Activated CD4-positive, alpha-beta T cell treated with anti-CD3 and anti-CD28 coated beads for 36 hours (primary cell): ENCODE measurements at regions not wholly inside any gene's neighbourhood (a gene's known extent, or its start where the extent isn't known, plus 50 kb on each side); places are given as distances from the start of the nearest gene placed in this dataset.

Experiments used
- ATAC-seq: fragments of 200-7000 bp; cut with Tn5 transposase; one replicate; pipeline ENCODE4 v1.10.0; 2021; ENCODE audit warnings: mild to moderate bottlenecking, moderate library complexity
- CTCF ChIA-PET: fragments of 350-600 bp; sonication (Branson Sonifier 250); formaldehyde crosslinking; loops from one replicate; lab custom pipeline; 2021; ENCODE audit warnings: antibody characterized with exemption; lab: Charles Lee
- POLR2A ChIA-PET: fragments of 350-600 bp; sonication (Branson Sonifier 250); formaldehyde crosslinking; loops from one replicate; lab custom pipeline; 2021; ENCODE audit warnings: antibody characterized with exemption, inconsistent platforms; lab: Charles Lee
- DNase-seq: peaks from one replicate; pipeline ENCODE4 v3.0.0-alpha.2; 2020
- H3K27ac Mint-ChIP-seq: one replicate; pipeline ENCODE4 v1.8.0; 2021; ENCODE audit warnings: mixed read lengths
- H3K27me3 Mint-ChIP-seq: one replicate; pipeline ENCODE4 v1.8.0; 2021; ENCODE audit warnings: mixed read lengths
- H3K36me3 Mint-ChIP-seq: one replicate; pipeline ENCODE4 v1.8.0; 2021; ENCODE audit warnings: low read depth, mixed read lengths
- H3K4me1 Mint-ChIP-seq: one replicate; pipeline ENCODE4 v1.8.0; 2021; ENCODE audit warnings: mixed read lengths
- H3K4me3 Mint-ChIP-seq: one replicate; pipeline ENCODE4 v1.8.0; 2021; ENCODE audit warnings: mild to moderate bottlenecking, moderate library complexity, mixed read lengths
- H3K9me3 Mint-ChIP-seq: one replicate; pipeline ENCODE4 v1.8.0; 2021; ENCODE audit warnings: low read depth, mixed read lengths
- intact Hi-C, 2 experiments: fragments of 100-400 bp; cut with DNase I in 1 of 2; cut with micrococcal nuclease in 1 of 2; formaldehyde crosslinking; loops; one replicate each; pipeline versions ENCODE4 v1.14.2 to v1.15.1; 2022 to 2024; cut with DNase I, micrococcal nuclease

- ChIA-PET POLR2A (no interaction called here), CTCF (interaction anchor here (0.7 kb wide), 1 partner anchor 40 kb away, joined by 3 read pairs; no protein-coding TSS in a partner anchor)
- Mint-ChIP-seq H3K9me3 (peaks cover 4% of the 10 kb centered on the region), H3K27me3 (no peaks in the 10 kb centered on the region), H3K27ac (no peak overlapping the region), H3K36me3 (no peaks in the 10 kb centered on the region), H3K4me3 (no peak overlapping the region), H3K4me1 (no peaks in the 10 kb centered on the region)
- ATAC-seq (no peak), DNase-seq (no peak)
- intact Hi-C loops = no loop called here
Measured at GRCh38 chr6:170114187-170114945, 176.5 kb downstream of the DLL1 start.

- intact Hi-C loops = no loop called here
- DNase-seq = no peak
- CTCF ChIA-PET = no interaction called here
- Mint-ChIP-seq H3K4me1 (no peaks in the 10 kb centered on the region), H3K36me3 (no peaks in the 10 kb centered on the region), H3K27ac (no peak overlapping the region), H3K27me3 (peaks cover 2% of the 10 kb centered on the region), H3K4me3 (no peak overlapping the region), H3K9me3 (no peaks in the 10 kb centered on the region)
- no peak for ATAC-seq
- POLR2A ChIA-PET = no interaction called here
Measured at GRCh38 chr6:170113141-170113540, 177.7 kb downstream of the DLL1 start.

GRCh38 chr6:170112583-170112860 lies 178.4 kb downstream of the DLL1 start:
- peaks cover 4% of the 10 kb centered on the region for H3K27me3 Mint-ChIP-seq
- H3K27ac Mint-ChIP-seq = no peak overlapping the region
- H3K36me3 Mint-ChIP-seq = no peaks in the 10 kb centered on the region
- DNase-seq (no peak), ATAC-seq (no peak)
- CTCF ChIA-PET = no interaction called here
- H3K9me3 Mint-ChIP-seq = no peaks in the 10 kb centered on the region
- no peak overlapping the region for H3K4me3 Mint-ChIP-seq
- intact Hi-C loops = no loop called here
- POLR2A ChIA-PET = no interaction called here
- no peaks in the 10 kb centered on the region for H3K4me1 Mint-ChIP-seq

GRCh38 chr6:170111816-170112582 lies 178.9 kb downstream of the DLL1 start:
- DNase-seq (no peak), ATAC-seq (no peak)
- no peak overlapping the region for H3K4me3 Mint-ChIP-seq
- POLR2A ChIA-PET = no interaction called here
- H3K27ac Mint-ChIP-seq = no peak overlapping the region
- H3K27me3 Mint-ChIP-seq = peaks cover 4% of the 10 kb centered on the region
- H3K36me3 Mint-ChIP-seq = no peaks in the 10 kb centered on the region
- CTCF ChIA-PET = no interaction called here
- H3K9me3 Mint-ChIP-seq = no peaks in the 10 kb centered on the region
- intact Hi-C loops = no loop called here
- H3K4me1 Mint-ChIP-seq = no peaks in the 10 kb centered on the region

- POLR2A ChIA-PET = no interaction called here
- CTCF ChIA-PET = no interaction called here
- ATAC-seq (no peak), DNase-seq (no peak)
- H3K36me3 Mint-ChIP-seq = no peaks in the 10 kb centered on the region
- no peak overlapping the region for H3K27ac Mint-ChIP-seq
- intact Hi-C loops = no loop called here
- H3K9me3 Mint-ChIP-seq = no peaks in the 10 kb centered on the region
- peaks cover 4% of the 10 kb centered on the region for H3K27me3 Mint-ChIP-seq
- no peaks in the 10 kb centered on the region for H3K4me1 Mint-ChIP-seq
- H3K4me3 Mint-ChIP-seq = no peak overlapping the region
Measured at GRCh38 chr6:170111141-170111664, 179.7 kb downstream of the DLL1 start.

GRCh38 chr6:170110201-170111140 lies 180.4 kb downstream of the DLL1 start:
- Mint-ChIP-seq H3K4me3 (no peak overlapping the region), H3K36me3 (no peaks in the 10 kb centered on the region), H3K4me1 (no peaks in the 10 kb centered on the region), H3K9me3 (no peaks in the 10 kb centered on the region), H3K27me3 (peaks cover 4% of the 10 kb centered on the region), H3K27ac (no peak overlapping the region)
- intact Hi-C loops = no loop called here
- ATAC-seq (no peak), DNase-seq (no peak)
- ChIA-PET CTCF (no interaction called here), POLR2A (no interaction called here)

GRCh38 chr6:170108890-170109587 lies 181.8 kb downstream of the DLL1 start:
- no peaks in the 10 kb centered on the region for H3K9me3 Mint-ChIP-seq
- intact Hi-C loops = no loop called here
- ATAC-seq = no peak

GRCh38 chr6:170108456-170108855 lies 182.4 kb downstream of the DLL1 start:
- Mint-ChIP-seq H3K27me3 (peaks cover 4% of the 10 kb centered on the region), H3K9me3 (no peaks in the 10 kb centered on the region), H3K36me3 (no peaks in the 10 kb centered on the region), H3K4me1 (no peaks in the 10 kb centered on the region), H3K27ac (no peak overlapping the region), H3K4me3 (no peak overlapping the region)
- ChIA-PET POLR2A (no interaction called here), CTCF (interaction anchor here (1.0 kb wide), 1 partner anchor 277 kb away, joined by 3 read pairs; no protein-coding TSS in a partner anchor)
- intact Hi-C loops = no loop called here
- ATAC-seq (no peak), DNase-seq (no peak)

More at GRCh38 chr6:170108890-170109587, 181.8 kb downstream of the DLL1 start:
- no peaks in the 10 kb centered on the region for H3K4me1 Mint-ChIP-seq
- CTCF ChIA-PET = interaction anchor here (0.7 to 1.0 kb wide), 2 partner anchors 87 to 277 kb away, joined by 3 read pairs; no protein-coding TSS in a partner anchor
- no peak overlapping the region for H3K4me3 Mint-ChIP-seq
- no peaks in the 10 kb centered on the region for H3K36me3 Mint-ChIP-seq
- no peak overlapping the region for H3K27ac Mint-ChIP-seq
- H3K27me3 Mint-ChIP-seq = peaks cover 4% of the 10 kb centered on the region
- DNase-seq = no peak
- POLR2A ChIA-PET = no interaction called here

- ChIA-PET CTCF (no interaction called here), POLR2A (no interaction called here)
- no peak overlapping the region for H3K4me3 Mint-ChIP-seq
- no peaks in the 10 kb centered on the region for H3K9me3 Mint-ChIP-seq
- no peaks in the 10 kb centered on the region for H3K36me3 Mint-ChIP-seq
- ATAC-seq (no peak), DNase-seq (no peak)
- intact Hi-C loops = no loop called here
- peaks cover 4% of the 10 kb centered on the region for H3K27me3 Mint-ChIP-seq
- H3K4me1 Mint-ChIP-seq = no peaks in the 10 kb centered on the region
- no peak overlapping the region for H3K27ac Mint-ChIP-seq
Measured at GRCh38 chr6:170107606-170108222, 183.2 kb downstream of the DLL1 start.

GRCh38 chr6:170106906-170107525 lies 183.9 kb downstream of the DLL1 start:
- H3K27ac Mint-ChIP-seq = no peak overlapping the region
- peaks cover 4% of the 10 kb centered on the region for H3K27me3 Mint-ChIP-seq
- H3K4me1 Mint-ChIP-seq = no peaks in the 10 kb centered on the region
- no peak overlapping the region for H3K4me3 Mint-ChIP-seq
- CTCF ChIA-PET = no interaction called here
- intact Hi-C loops = no loop called here
- H3K36me3 Mint-ChIP-seq = no peaks in the 10 kb centered on the region
- POLR2A ChIA-PET = no interaction called here
- ATAC-seq = no peak
- H3K9me3 Mint-ChIP-seq = no peaks in the 10 kb centered on the region
- no peak for DNase-seq
